Large intestine (tissue), 3 donors: ENCODE measurements at regions not wholly inside any gene's neighbourhood (a gene's known extent, or its start where the extent isn't known, plus 50 kb on each side); places are given as distances from the start of the nearest gene placed in this dataset.
A peak's percentile ranks its signal among the peaks of the same experiment; 100 is the strongest.
"Not testable (repeated sequence)": the region's sequence is repeated elsewhere in the genome, so short reads cannot be mapped to it uniquely, and the experiment has no call there.

Experiments used
- DNase-seq, 2 donors: peaks; one replicate each; pipeline versions ENCODE4 v3.0.0 to v3.0.0-alpha.2; 2013
- H3K27ac ChIP-seq: one replicate; pipeline ENCODE4 v1.5.1; 2013; ENCODE audit warnings: low read length
- H3K27me3 ChIP-seq: 2 replicates; pipeline ENCODE4 v1.6.1; 2013; ENCODE audit warnings: low read length; ENCODE audit not compliant: control insufficient read depth, insufficient read depth
- H3K36me3 ChIP-seq: 2 replicates; pipeline ENCODE4 v1.6.1; 2013; ENCODE audit warnings: low read length; ENCODE audit not compliant: control insufficient read depth, insufficient read depth
- H3K4me1 ChIP-seq: one replicate; pipeline ENCODE4 v1.6.1; 2013; ENCODE audit warnings: low read length; ENCODE audit not compliant: control insufficient read depth, insufficient read depth
- H3K4me3 ChIP-seq: one replicate; pipeline ENCODE4 v1.5.1; 2013; ENCODE audit warnings: low read length
- H3K9me3 ChIP-seq: one replicate; pipeline ENCODE4 v1.6.1; 2013; ENCODE audit warnings: mild to moderate bottlenecking, low read depth, low read length, moderate library complexity; ENCODE audit not compliant: control insufficient read depth
- WGBS: methylation state at CpG from one replicate; pipeline ENCODE4 v1.1.5; 2013; ENCODE audit warnings: low lambda C conversion rate; ENCODE audit not compliant: insufficient coverage; 5-methylcytosine and 5-hydroxymethylcytosine counted together

GRCh38 chr6:117761610-117762009 is 86.3 kb downstream of the NUS1 start:
- Histone ChIP-seq H3K27ac (no peak overlapping the region), H3K36me3 (no peaks in the 10 kb centered on the region), H3K27me3 (no peaks in the 10 kb centered on the region), H3K4me3 (no peak overlapping the region), H3K9me3 (peaks cover 6% of the 10 kb centered on the region), H3K4me1 (no peaks in the 10 kb centered on the region)
- no CpG with 5 or more reads among the region's 2 CpGs for WGBS
- DNase-seq, result no peak

- H3K27me3 ChIP-seq, result no peaks in the 10 kb centered on the region
- no CpG with 5 or more reads among the region's 2 CpGs for WGBS
- H3K4me1 ChIP-seq, result no peaks in the 10 kb centered on the region
- no peak overlapping the region for H3K27ac ChIP-seq
- H3K4me3 ChIP-seq, result no peak overlapping the region
- H3K9me3 ChIP-seq, result no peaks in the 10 kb centered on the region
- no peaks in the 10 kb centered on the region for H3K36me3 ChIP-seq
- peak in 1 of 2 donors; percentile 2 for DNase-seq
Measured at GRCh38 chr6:117771403-117771802, 96.1 kb downstream of the NUS1 start.

GRCh38 chr6:117776441-117776840 is 101.2 kb downstream of the NUS1 start:
- Histone ChIP-seq H3K36me3 (no peaks in the 10 kb centered on the region), H3K4me3 (no peak overlapping the region), H3K27ac (no peak overlapping the region), H3K9me3 (no peaks in the 10 kb centered on the region), H3K27me3 (no peaks in the 10 kb centered on the region), H3K4me1 (no peaks in the 10 kb centered on the region)
- 67% methylated on average over 1 of the region's 3 CpGs for WGBS
- no peak for DNase-seq

- no peaks in the 10 kb centered on the region for H3K36me3 ChIP-seq
- no peak for DNase-seq
- no peaks in the 10 kb centered on the region for H3K27me3 ChIP-seq
- no peak overlapping the region for H3K27ac ChIP-seq
- H3K4me3 ChIP-seq, result no peak overlapping the region
- H3K9me3 ChIP-seq, result no peaks in the 10 kb centered on the region
- no peaks in the 10 kb centered on the region for H3K4me1 ChIP-seq
- WGBS, result 93% methylated on average over 3 of the region's 3 CpGs
Measured at GRCh38 chr6:117781550-117781949, 106.3 kb downstream of the NUS1 start.

- DNase-seq, result no peak
- Histone ChIP-seq H3K36me3 (no peaks in the 10 kb centered on the region), H3K27me3 (no peaks in the 10 kb centered on the region), H3K4me3 (no peak overlapping the region), H3K9me3 (no peaks in the 10 kb centered on the region), H3K4me1 (no peaks in the 10 kb centered on the region), H3K27ac (no peak overlapping the region)
- WGBS, result no CpG with 5 or more reads among the region's 5 CpGs
Measured at GRCh38 chr6:117783279-117783678, 108.0 kb downstream of the NUS1 start.

GRCh38 chr6:117791012-117791411 is 115.7 kb downstream of the NUS1 start:
- WGBS, result 83% methylated on average over 2 of the region's 3 CpGs
- Histone ChIP-seq H3K4me1 (no peaks in the 10 kb centered on the region), H3K36me3 (no peaks in the 10 kb centered on the region), H3K9me3 (no peaks in the 10 kb centered on the region), H3K27ac (no peak overlapping the region), H3K4me3 (no peak overlapping the region), H3K27me3 (no peaks in the 10 kb centered on the region)
- DNase-seq, result no peak

- DNase-seq, result no peak
- Histone ChIP-seq H3K27ac (no peak overlapping the region), H3K36me3 (no peaks in the 10 kb centered on the region), H3K9me3 (no peaks in the 10 kb centered on the region), H3K27me3 (no peaks in the 10 kb centered on the region), H3K4me3 (no peak overlapping the region), H3K4me1 (no peaks in the 10 kb centered on the region)
- WGBS, result 43% methylated on average over 1 of the region's 1 CpG
Measured at GRCh38 chr6:117795234-117795633, 111.8 kb upstream of the SLC35F1 start.

- H3K27ac ChIP-seq, DNase-seq, H3K4me3 ChIP-seq, H3K4me1 ChIP-seq, H3K36me3 ChIP-seq, H3K9me3 ChIP-seq, H3K27me3 ChIP-seq: not testable (repeated sequence)
- WGBS, result no CpG with 5 or more reads among the region's 2 CpGs
Measured at GRCh38 chr6:117798819-117799218, 108.2 kb upstream of the SLC35F1 start.

GRCh38 chr6:117810269-117810668 is 96.8 kb upstream of the SLC35F1 start:
- Histone ChIP-seq H3K36me3 (no peaks in the 10 kb centered on the region), H3K27ac (no peak overlapping the region), H3K4me1 (no peaks in the 10 kb centered on the region), H3K9me3 (no peaks in the 10 kb centered on the region), H3K27me3 (no peaks in the 10 kb centered on the region), H3K4me3 (no peak overlapping the region)
- no peak for DNase-seq
- WGBS, result no CpG with 5 or more reads among the region's 6 CpGs

- no peak for DNase-seq
- 83% methylated on average over 2 of the region's 5 CpGs for WGBS
- Histone ChIP-seq H3K27me3 (no peaks in the 10 kb centered on the region), H3K4me3 (no peak overlapping the region), H3K9me3 (no peaks in the 10 kb centered on the region), H3K27ac (no peak overlapping the region), H3K36me3 (no peaks in the 10 kb centered on the region), H3K4me1 (no peaks in the 10 kb centered on the region)
Measured at GRCh38 chr6:117817499-117817898, 89.6 kb upstream of the SLC35F1 start.

- Histone ChIP-seq H3K27ac (no peak overlapping the region), H3K9me3 (no peaks in the 10 kb centered on the region), H3K36me3 (no peaks in the 10 kb centered on the region), H3K4me3 (no peak overlapping the region), H3K4me1 (no peaks in the 10 kb centered on the region), H3K27me3 (no peaks in the 10 kb centered on the region)
- DNase-seq, result no peak
Measured at GRCh38 chr6:117817992-117818391, 89.1 kb upstream of the SLC35F1 start.
